Ramos (cell line): ENCODE measurements at regions not wholly inside any gene's neighbourhood (a gene's known extent, or its start where the extent isn't known, plus 50 kb on each side); places are given as distances from the start of the nearest gene placed in this dataset.

Experiments
- in situ Hi-C: fragments of 300-500 bp; cut with MboI; formaldehyde crosslinking; loops from one replicate; pipeline ENCODE4 v1.14.3; 2022; ENCODE audit warnings: low sequenced_read_pairs; ENCODE audit not compliant: unreplicated experiment

- in situ Hi-C loops = no loop called here
Measured at GRCh38 chr2:151197184-151198108, 64.2 kb downstream of the RBM43 start.

DNA sequence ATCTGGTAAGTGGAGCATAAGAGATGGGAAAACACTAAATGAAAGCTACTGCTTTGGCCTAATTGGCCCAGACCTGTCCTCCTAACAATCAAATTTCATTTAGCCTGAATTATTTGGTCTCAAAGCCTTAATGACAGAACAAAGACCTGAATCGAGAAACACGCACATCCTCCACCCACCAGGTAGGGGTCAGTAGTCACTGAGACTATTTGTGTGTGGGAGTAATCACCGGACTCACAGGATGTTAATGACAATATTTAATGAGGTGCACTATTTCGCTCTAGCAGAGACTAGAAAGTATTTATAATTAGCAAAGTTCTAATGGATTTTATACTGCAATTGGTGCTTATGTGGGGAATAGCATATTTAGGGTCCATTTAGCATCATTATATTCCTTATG, 68.1 kb downstream of the RBM43 start:
- in situ Hi-C loops = no loop called here

GRCh38 chr2:151192681-151193080, 69.0 kb downstream of the RBM43 start:
- in situ Hi-C loops = no loop called here

GRCh38 chr2:151191001-151191400, 70.7 kb downstream of the RBM43 start:
- in situ Hi-C loops = no loop called here

GRCh38 chr2:151189125-151189524, 72.5 kb downstream of the RBM43 start:
- in situ Hi-C loops = no loop called here

- in situ Hi-C loops = no loop called here
Measured at GRCh38 chr2:151186011-151186410, 75.7 kb downstream of the RBM43 start.

DNA sequence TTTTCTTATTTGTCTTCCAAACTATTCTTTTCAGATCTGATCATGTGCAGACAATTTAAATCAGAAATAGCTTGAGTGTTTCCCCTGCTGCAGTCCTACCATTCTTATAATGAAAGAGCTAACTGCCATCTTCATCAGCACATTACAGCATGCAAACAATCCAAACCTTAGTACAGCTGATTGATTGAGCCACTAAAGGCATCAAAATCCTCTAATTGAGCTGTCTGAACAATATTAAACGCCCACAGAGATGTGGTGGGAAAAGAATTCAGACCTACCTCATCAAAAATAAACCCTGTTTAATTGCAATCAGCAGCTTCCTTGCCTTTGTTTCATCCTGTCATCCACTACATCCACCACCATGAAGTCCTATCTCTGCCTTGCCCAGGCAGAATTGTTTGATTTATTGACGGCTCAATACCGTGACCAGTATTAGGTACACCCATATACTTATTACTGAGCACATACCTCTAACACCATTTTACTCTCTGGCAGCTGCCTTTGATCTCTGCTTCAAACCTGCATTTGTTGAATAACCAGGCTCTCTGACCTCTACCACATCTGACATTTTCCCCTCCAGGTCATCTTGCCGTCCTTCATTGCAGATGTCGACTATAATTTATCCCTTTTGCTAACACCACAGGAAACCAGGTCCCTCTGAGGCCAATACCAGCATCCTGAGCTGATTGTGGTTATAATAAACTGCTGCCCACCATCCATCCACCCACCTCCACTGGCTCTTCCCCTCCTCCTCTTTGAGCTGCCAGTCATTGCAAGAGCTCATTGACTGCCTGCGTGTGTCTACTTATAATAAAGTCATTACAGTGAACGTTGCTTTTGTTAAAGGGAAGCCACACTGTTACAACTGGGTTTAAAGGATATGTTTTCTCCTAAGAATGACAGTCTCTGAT, 78.5 kb downstream of the RBM43 start:
- in situ Hi-C loops = no loop called here

- in situ Hi-C loops = no loop called here
Measured at GRCh38 chr2:151182396-151182795, 79.3 kb downstream of the RBM43 start.

DNA sequence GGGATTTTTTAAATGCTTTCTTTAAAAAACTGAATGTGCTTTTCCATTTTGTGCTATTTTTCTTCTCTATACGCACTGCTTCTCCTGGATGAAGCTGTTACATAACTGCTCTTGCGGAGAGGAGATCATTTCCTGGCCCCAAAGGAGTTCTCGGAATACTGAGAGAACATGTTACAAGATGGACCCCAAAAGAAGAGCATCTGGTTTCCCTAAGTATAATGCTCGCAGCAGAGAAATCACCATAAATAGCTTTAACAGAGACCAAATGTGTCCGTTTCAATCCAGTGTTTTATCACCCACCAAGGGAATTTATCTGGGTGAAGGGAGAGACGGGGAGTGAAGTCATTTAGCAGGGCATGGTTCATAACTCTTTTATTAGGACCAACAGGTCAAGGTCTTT, 80.1 kb downstream of the RBM43 start:
- in situ Hi-C loops = no loop called here

- in situ Hi-C loops = no loop called here
Measured at GRCh38 chr2:151180123-151180522, 81.5 kb downstream of the RBM43 start.

DNA sequence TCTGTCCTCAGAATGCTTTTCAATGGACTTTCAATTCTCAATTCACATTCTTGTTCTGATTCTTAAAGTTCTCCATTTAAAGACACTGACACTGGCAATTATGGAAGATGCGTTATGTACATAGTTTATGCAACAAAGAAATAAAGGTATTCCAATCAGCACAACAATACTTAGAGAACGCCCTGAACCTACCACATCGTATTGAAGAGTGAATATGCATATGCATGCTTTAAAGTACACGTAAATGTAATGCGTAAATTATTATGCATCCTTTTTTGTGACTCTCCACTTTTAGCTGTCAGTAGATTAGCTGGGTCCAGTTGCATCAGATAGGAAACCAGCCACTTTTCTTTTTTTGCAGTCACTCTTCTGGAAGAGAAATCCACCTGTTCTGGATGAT, 83.5 kb downstream of the RBM43 start:
- in situ Hi-C loops = no loop called here

- in situ Hi-C loops = no loop called here
Measured at GRCh38 chr2:151177756-151178155, 83.9 kb downstream of the RBM43 start.

DNA sequence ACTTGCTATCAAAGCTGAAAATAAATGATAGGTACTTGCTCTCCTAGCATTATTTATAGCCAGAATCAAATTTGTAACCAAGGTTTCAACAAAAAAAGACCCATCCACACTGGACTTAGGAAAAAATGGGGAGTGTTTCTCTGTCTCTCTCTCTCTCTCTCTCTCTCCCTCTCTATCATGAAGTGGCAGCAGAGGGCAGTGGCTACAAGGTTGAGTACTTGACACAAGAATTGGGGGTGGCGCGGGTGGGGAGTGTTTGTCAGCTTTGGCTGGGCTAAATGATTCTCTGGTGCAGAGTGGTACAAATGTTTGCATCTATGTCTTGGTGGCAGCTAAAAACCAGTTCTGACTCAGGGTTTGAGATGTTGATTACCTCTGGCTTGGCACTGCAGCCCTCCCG, 85.0 kb downstream of the RBM43 start:
- in situ Hi-C loops = no loop called here

DNA sequence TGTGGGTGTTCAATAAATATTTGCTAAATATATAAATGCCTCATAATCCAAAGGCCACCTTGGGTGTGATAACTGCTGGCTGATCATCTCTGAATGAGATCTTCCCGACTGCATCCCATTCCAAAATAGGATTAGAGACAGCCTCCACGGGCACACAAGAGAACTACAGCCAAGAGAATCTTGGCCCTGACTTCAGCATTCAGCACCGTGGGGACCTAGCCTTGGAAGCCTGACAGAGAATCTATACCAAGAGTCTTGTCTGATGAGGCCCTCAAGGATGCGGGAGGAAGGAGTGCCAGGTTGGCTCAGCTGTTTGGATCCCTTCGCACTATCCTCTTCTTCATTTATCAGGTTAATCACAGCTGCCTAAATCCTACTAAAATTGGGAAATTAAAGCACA, 85.8 kb downstream of the RBM43 start:
- in situ Hi-C loops = no loop called here

GRCh38 chr2:151174127-151174526, 87.5 kb downstream of the RBM43 start:
- in situ Hi-C loops = no loop called here

- in situ Hi-C loops = no loop called here
Measured at GRCh38 chr2:151171186-151171585, 90.5 kb downstream of the RBM43 start.

GRCh38 chr2:151166410-151166809, 95.3 kb downstream of the RBM43 start:
- in situ Hi-C loops = no loop called here

DNA sequence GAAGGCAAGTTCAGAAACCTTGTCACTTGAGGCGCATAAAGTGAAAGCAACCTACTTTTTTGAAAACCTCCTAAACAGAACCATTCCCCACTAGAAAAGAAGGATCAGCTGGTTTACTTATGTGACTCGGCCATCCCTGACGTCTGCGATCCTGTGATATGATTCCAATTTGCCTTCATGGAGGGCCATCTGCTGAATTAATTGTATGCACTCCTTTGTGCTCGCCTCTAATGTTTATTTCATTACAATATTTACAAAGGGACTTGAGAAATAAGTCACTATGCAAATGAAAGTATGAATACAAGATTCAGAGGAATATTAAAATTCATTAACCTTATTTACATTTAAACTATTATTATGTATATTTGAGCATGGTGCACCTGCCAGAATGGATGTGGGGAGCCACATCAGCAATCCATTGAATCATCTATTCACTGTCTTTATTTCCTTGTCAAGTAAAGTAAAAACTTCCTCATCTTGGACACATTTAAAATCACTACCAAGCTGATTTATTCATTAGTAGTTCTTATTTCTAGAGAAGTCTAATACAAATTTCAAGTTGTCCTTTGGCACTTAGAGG, 96.5 kb downstream of the RBM43 start:
- in situ Hi-C loops = no loop called here

DNA sequence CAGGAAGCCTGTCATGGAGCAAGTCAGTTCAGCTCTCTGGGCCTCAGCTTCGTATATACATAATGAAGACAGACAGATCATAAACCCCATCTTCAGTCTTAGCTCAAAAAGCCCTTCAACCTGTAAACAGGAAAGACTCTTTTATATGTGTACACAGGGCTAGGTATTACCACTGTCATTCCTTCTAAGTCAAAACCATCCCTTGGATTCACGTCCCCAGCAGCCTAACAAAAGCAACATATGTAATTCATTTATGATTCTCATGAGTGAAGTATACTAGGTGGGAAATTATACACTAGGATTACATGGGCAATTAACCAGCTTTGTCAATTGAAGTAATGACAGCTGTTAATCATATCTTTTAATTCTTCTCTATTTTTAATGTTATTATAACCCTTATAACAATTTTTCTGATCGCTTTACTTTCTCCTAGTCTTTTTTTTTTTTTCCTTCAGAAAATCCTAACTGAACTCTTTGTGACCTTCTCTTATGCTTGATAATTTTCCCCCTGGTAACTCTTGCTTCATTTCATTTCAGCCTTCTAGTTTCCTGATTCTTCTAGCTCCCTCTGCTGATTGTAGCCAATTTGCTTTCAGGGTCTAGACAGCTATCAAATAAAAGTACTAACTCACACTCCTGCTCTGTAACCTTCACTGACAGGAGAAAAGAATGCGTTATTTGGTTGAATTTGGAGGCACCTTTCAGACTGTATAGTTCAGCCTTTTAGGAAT, 99.7 kb downstream of the RBM43 start:
- in situ Hi-C loops = no loop called here

- in situ Hi-C loops = no loop called here
Measured at GRCh38 chr2:151159109-151159662, 102.5 kb downstream of the RBM43 start.
